BJ (cell line): ENCODE measurements at regions not wholly inside any gene's neighbourhood (a gene's known extent, or its start where the extent isn't known, plus 50 kb on each side); places are given as distances from the start of the nearest gene placed in this dataset.

ENCODE experiments used
- CTCF ChIA-PET: fragments of 350-600 bp; formaldehyde crosslinking; extraction: SDS; loops from one replicate; lab custom pipeline; 2021; ENCODE audit warnings: antibody characterized with exemption, inconsistent platforms; lab: Yijun Ruan, JAX
- POLR2A ChIA-PET: fragments of 300-600 bp; sonication (Branson Sonifier 250); formaldehyde crosslinking; extraction: SDS; loops from one replicate; lab custom pipeline; 2021; ENCODE audit warnings: antibody characterized with exemption; lab: Charles Lee
- DNase-seq: peaks from one replicate; pipeline ENCODE4 v3.0.0-alpha.2; 2011; ENCODE audit warnings: low read depth
- H3K27me3 ChIP-seq: 2 replicates; pipeline ENCODE4 v1.6.0; 2011; ENCODE audit warnings: low read length; ENCODE audit not compliant: control insufficient read depth, insufficient read depth
- H3K36me3 ChIP-seq: 2 replicates; pipeline ENCODE4 v1.5.1; 2011; ENCODE audit warnings: low read length; ENCODE audit not compliant: control insufficient read depth, insufficient read depth
- H3K4me3 ChIP-seq: 2 replicates; pipeline ENCODE4 v1.5.1; 2011; ENCODE audit warnings: low read depth, mild to moderate bottlenecking, control low read depth, low read length
- CTCF ChIP-seq: IDR thresholded peaks from 2 replicates; pipeline ENCODE4 v1.5.1; 2011; ENCODE audit warnings: low read depth, mild to moderate bottlenecking, control low read depth, inconsistent platforms, low read length, moderate library complexity; ENCODE audit not compliant: insufficient read depth

GRCh38 chr20:50320005-50320900, 129.6 kb downstream of the CEBPB start:
- TF ChIP-seq CTCF = no peak
- ChIA-PET CTCF (interaction anchor here (0.9 to 1.3 kb wide), 3 partner anchors 8 to 142 kb away, joined by 3 to 5 read pairs (median 3); no protein-coding TSS in a partner anchor), POLR2A (no interaction called here)
- no peak for DNase-seq
- H3K4me3 ChIP-seq = peak overlapping the region; percentile 29
- H3K27me3 ChIP-seq = no peaks in the 10 kb centered on the region
- no peaks in the 10 kb centered on the region for H3K36me3 ChIP-seq

GRCh38 chr20:50320901-50321796, 130.5 kb downstream of the CEBPB start:
- Histone ChIP-seq H3K36me3 (no peaks in the 10 kb centered on the region), H3K4me3 (peak overlapping the region; percentile 29), H3K27me3 (no peaks in the 10 kb centered on the region)
- CTCF ChIA-PET = interaction anchor here (0.7 to 1.3 kb wide), 6 partner anchors 7 to 141 kb away, joined by 3 to 5 read pairs (median 4); no protein-coding TSS in a partner anchor
- DNase-seq = peak; percentile 83
- POLR2A ChIA-PET = interaction anchor here (0.6 to 1.3 kb wide), 5 partner anchors 8 to 1213 kb away, joined by 3 to 5 read pairs (median 3); partner anchors contain the start of gene CEBPB
- no peak for TF ChIP-seq CTCF

- DNase-seq = no peak
- ChIA-PET POLR2A (interaction anchor here (0.6 to 1.3 kb wide), 4 partner anchors 9 to 1212 kb away, joined by 3 to 5 read pairs (median 3); partner anchors contain the start of gene CEBPB), CTCF (interaction anchor here (1.0 to 1.3 kb wide), 3 partner anchors 11 to 141 kb away, joined by 4 to 5 read pairs (median 4); no protein-coding TSS in a partner anchor)
- TF ChIP-seq CTCF = no peak
- H3K36me3 ChIP-seq = no peaks in the 10 kb centered on the region
- no peak overlapping the region for H3K4me3 ChIP-seq
- H3K27me3 ChIP-seq = no peaks in the 10 kb centered on the region
Observed at GRCh38 chr20:50321797-50322480, 131.3 kb downstream of the CEBPB start.

GRCh38 chr20:50322703-50323131, 132.1 kb downstream of the CEBPB start:
- no peaks in the 10 kb centered on the region for H3K27me3 ChIP-seq
- CTCF ChIA-PET = no interaction called here
- no peaks in the 10 kb centered on the region for H3K36me3 ChIP-seq
- DNase-seq = no peak
- no peak overlapping the region for H3K4me3 ChIP-seq
- no peak for TF ChIP-seq CTCF
- POLR2A ChIA-PET = interaction anchor here (1.0 kb wide), 1 partner anchor 11 kb away, joined by 3 read pairs; no protein-coding TSS in a partner anchor
